Skin epidermis (tissue), 12 donors: ENCODE measurements at regions not wholly inside any gene's neighbourhood (a gene's known extent, or its start where the extent isn't known, plus 50 kb on each side); places are given as distances from the start of the nearest gene placed in this dataset.
"Not testable (repeated sequence)": the region's sequence is repeated elsewhere in the genome, so short reads cannot be mapped to it uniquely, and the experiment has no call there.

Experiments
- H3K27ac ChIP-seq, 21 experiments: fragments of 200-600 bp; sonication (generic) in 11 of 21; one replicate each; pipeline ENCODE4 v1.5.0; 2020; ENCODE audit warnings: mild to moderate bottlenecking in 3 of 21, inconsistent platforms in 2 of 21, moderate library complexity in 2 of 21
- H3K4me3 ChIP-seq, 7 experiments: fragments of 200-600 bp; sonication (generic) in 2 of 7; one replicate each; pipeline ENCODE4 v1.5.0; 2020; ENCODE audit warnings: inconsistent platforms in 2 of 7, mild to moderate bottlenecking in 2 of 7, moderate library complexity in 1 of 7

DNA sequence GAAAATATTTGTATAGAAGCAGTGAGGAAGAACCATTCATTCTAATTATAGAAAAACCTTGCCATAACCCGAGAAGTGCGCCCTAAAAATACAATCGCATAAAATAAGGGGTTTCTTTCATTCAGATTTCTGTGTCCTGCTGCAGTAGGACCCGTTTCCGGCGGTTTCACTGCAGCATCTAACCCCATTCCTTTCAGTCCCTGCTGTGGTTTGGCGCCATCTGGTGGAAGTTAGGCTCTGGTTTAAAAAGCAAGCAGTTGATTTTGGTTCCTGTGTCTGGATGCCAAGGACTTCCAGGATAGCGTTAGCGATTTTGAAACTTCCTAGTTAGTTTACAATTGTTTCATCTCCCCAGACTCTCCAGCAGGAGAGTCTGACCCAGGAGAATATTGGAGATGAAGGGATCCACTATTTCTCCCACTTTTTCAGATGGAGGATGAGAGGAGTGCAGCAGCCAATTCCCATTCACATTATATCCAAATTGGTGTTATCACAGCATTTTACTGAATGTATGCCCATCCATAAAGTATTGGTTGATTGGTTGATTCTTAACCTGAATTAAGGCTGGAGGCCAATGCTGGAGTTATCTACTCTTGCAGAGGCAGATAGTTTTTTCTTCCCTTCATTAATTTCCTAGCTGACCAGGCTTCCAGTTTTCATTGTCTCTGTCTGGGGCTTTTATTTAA is 128.8 kb upstream of the CACNA2D1 start:
- H3K4me3 ChIP-seq: no peak overlapping the region

DNA sequence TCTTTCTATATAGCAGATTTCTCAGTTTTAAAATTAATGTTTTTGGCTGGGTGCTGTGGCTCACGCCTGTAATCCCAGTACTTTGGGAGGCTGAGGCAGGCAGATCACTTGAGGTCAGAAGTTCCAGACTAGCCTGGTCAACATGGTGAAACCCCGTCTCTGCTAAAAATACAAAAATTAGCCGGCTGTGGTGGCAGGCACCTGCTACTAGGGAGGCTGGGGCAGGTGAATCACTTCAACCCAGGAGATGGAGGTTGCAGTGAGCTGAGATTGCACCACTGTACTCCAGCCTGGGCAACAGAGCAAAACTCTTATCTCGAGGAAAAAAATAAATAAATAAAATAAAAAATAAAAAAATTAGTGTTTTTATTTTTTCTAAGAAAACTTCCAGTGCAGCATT is 127.5 kb upstream of the CACNA2D1 start:
- H3K4me3 ChIP-seq: not testable (repeated sequence)

More for the DNA sequence above, 128.8 kb upstream of the CACNA2D1 start:
- no peak overlapping the region for H3K27ac ChIP-seq

DNA sequence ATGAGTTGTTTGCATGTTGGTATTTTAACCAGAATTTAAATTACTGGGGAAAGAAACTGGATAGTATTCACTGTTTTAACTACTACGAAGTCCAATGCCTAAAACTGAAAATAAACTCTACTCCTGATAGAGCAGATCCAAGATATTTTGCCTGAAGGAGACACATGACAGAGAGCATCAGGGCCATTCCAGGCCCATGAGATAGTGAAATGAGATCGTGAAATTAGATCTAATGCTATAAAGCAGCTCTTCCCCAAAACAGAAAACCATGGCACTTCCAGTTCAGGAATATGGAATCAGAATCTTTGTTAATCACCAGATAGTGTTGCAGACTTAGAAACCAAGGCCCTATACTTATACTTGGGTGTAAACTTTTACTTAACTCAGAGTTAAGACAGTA is 124.3 kb upstream of the CACNA2D1 start:
- Histone ChIP-seq H3K4me3 (no peak overlapping the region), H3K27ac (no peak overlapping the region)

More for the DNA sequence above, 127.5 kb upstream of the CACNA2D1 start:
- H3K27ac ChIP-seq: not testable (repeated sequence)

DNA sequence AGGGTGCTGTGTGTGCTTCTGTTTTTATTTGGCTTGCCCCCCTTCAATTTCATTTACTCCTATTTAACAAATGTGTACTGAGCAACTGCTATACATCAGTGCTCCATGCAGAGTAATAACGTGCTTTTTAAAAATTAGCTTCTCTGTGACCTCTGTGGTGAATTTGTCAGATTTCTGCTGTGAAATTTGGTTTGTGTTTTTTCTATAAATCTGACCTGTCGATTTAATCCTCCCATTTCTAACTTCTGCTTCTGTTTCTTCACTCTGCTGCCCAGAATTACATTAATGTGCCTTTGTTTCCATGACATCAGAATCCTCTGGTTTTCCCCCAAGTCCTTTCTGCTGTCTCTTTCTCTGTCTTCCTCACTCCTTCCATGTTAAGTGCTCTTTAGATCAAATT is 123.8 kb upstream of the CACNA2D1 start:
- Histone ChIP-seq H3K27ac (no peak overlapping the region), H3K4me3 (no peak overlapping the region)

DNA sequence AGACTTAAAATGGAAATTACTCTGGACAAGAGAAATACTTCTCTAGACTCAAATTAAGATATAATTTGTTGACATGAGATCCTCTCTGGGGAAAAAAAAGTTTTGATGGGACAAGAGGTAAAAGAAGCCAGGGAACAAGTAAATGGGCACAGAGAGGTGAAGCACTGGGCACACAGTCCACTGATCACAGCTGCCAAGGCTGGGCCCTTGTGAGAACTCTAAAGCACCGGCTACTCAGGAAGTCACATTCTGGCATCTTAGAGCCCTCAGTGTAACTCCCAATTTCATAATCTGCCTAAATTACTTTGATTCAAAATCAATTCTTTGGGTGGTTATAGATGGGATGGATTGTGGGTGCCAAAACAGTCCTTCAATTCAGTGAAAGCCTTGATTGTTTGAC is 123.2 kb upstream of the CACNA2D1 start:
- H3K27ac ChIP-seq: no peak overlapping the region
- no peak overlapping the region for H3K4me3 ChIP-seq

DNA sequence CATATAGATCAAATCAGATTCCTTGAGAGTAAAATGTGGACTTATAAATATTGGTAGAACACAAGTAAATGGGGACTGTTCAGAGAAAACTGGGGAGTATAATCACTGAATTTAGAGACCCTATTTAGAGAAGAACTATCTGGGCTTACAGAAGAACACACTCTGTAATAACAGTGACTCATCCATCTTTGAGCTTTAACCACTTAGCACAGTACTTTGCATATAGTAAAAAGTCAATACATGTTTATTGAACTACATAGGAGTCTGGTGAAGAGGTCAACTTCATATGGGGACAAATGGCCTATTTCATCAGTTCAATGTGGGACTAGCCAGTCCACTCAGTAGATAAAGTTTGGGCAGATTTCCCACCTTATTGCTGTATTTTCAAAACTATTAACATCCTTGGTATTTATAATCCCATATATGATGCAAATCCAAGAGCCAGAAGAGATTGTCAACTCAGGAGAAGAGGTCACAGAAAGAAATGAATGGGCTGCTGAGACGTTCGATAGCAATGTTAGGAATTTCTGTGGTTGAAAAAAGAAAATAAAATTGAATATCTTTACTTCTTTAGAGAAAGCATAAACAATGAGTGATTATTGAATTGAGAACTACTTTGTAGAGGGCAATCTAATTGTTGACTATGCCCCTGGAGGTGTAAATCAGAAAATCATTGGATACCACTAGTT is 119.3 kb upstream of the CACNA2D1 start:
- Histone ChIP-seq H3K4me3 (no peak overlapping the region), H3K27ac (no peak overlapping the region)

DNA sequence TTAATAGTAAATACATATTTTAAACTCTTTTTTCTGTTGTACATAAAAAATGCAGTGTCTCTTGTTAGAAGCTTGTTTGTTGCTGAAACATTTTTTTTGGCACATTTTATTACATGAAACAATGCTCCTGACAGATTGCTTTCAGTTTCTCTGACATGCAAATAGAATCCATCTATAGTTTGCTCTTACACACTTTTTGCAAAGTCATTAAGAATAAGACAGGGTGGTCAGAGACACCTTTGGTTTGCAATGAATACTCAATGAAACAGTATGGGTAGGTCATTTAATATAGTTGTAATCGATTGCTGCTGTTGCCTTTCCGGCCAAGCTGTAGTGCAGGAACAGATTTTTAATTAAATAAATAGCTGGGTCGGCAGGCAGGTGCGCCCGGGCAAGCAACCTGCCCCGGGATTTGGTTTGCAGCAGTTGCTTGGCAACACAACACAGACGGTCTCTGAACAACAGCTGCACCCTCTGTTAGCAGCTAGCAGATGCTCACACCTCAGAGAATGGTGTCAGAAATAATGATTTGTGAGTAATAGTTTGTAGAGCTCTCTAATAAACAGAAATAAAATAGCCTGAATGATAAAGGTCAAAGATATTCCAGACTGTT is 115.7 kb upstream of the CACNA2D1 start:
- Histone ChIP-seq H3K27ac (no peak overlapping the region), H3K4me3 (peak overlapping the region in 1 of 7 experiments; percentile 20)

DNA sequence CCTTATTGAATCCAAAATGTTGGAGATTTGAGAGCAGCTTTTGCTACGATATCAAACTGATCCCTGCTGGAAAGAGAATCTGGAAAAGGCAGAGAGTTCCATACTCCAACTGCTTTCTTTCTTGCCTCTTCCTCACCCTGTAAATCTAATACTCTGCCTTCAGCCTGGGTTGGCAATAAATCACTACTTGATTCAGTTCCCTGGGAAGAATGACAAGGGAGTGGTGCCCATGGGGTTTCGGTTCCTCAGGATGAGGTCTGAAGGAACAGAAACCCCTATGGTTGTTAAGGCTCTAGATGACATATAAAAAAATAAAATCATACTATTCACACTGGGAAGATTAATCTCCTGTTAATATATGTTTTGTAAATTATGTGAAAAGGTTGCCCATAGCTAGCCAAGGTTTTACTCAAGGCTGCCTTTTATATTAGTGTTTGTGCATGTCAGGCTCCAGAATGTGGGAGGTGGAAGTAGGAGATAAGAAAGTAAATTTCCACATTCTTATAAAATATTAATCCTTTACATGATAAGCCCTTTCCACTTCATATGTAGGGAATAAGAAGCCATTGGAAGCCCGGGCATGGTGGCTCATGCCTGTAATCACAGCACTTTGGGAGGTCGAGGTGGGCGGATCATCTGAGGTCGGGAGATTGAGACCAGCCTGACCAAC is 106.2 kb upstream of the CACNA2D1 start:
- no peak overlapping the region for H3K4me3 ChIP-seq
- no peak overlapping the region for H3K27ac ChIP-seq

DNA sequence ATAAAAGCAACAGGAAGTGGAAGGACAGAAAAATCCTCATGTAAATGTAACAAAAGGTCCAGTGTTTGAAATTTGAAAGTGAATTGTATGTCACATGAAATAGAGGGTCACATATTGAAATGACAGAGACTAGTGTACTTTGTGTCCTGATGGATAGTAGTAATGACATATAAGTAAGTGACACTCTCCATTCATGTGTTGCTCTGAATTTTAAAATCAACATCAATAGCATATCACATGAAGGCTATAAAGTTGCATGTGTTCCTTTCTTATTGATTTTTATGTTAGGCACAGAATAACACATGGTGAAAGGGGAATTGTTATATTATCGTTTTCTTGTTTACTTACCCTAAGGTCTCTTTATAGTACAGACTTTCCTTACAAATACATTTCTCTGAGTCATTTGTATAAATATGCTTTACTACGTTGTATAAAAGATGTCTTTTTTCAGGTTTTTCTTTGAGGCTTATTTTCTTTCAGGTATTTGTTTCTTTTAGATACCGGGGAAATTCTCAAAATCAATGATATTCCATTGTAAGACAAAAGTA is 104.6 kb upstream of the CACNA2D1 start:
- Histone ChIP-seq H3K4me3 (no peak overlapping the region), H3K27ac (no peak overlapping the region)

DNA sequence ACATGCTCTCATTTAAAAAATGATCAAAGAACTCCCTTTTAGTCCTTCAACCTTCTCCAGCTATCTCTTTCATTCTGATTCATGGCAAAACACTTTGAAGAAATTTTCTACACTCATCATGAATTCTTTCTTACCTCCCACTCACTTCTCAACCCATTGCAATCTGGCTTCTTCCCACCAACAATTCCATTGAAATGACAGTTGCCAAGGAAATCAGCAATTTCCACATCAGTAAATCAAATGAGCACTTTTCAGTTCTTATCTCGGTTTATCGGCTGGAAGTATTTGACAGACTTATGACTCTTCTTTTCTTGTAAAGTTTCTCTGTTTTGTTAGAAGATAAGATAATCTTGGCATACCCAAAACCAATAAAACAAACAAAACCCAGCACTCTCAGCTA is 99.1 kb upstream of the CACNA2D1 start:
- H3K4me3 ChIP-seq: no peak overlapping the region
- no peak overlapping the region for H3K27ac ChIP-seq

DNA sequence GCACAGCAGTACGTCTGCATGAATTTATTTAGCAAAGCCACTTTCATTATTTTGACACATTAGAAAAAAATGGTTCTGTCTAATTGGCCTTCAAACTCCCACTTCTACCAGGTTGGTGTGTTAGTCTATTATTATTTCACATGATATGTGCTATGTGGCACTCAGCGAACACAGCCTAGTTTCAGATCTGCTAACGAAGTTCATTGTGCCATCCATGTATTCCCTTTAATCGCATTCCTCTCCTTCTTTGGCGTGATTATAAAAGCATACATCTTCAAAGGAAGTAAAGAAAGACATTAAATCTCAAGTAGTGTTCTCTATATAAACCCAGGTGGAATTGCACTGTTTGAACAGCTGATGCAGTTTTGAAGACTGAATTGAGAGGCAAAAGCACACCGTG is 96.4 kb upstream of the CACNA2D1 start:
- H3K27ac ChIP-seq: no peak overlapping the region
- H3K4me3 ChIP-seq: no peak overlapping the region

DNA sequence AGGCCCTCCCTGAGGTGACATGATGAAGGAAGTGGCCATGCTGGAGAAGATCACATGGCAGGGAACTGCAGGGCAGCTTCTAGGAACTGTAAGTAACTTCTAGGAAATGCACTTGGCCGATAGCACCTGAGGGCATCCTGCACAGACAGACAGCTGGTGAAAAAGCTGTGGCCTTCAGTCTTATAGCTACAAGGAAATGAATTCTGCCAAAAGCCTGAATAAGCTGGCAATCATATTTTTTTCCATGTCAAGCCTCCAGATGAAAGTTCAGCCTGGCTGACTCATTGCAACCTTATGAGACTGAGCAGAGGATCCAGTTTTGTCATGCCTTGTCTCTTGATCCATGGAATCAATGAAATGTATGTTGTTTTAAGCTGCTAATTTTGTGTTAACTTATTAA is 91.1 kb upstream of the CACNA2D1 start:
- Histone ChIP-seq H3K27ac (no peak overlapping the region), H3K4me3 (no peak overlapping the region)

DNA sequence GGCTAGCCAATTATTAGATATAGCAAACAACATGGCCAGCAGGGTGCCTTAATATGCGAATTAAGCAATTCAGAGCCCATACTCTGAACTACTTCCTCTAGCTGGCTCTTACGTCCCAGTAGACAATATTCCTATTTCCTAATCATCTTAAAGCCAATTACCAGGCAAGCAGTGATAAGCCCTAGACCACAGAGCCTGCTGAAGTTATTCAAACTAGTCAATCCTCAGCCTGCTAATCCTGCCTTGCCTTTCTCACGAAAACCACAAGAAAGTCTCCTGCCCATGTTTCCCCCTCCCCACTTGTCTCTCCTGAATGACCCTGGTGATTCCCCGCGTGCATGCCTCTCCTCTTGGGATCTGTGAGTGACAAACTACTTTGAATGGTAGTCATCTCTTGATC is 86.8 kb upstream of the CACNA2D1 start:
- Histone ChIP-seq H3K27ac (no peak overlapping the region), H3K4me3 (no peak overlapping the region)

DNA sequence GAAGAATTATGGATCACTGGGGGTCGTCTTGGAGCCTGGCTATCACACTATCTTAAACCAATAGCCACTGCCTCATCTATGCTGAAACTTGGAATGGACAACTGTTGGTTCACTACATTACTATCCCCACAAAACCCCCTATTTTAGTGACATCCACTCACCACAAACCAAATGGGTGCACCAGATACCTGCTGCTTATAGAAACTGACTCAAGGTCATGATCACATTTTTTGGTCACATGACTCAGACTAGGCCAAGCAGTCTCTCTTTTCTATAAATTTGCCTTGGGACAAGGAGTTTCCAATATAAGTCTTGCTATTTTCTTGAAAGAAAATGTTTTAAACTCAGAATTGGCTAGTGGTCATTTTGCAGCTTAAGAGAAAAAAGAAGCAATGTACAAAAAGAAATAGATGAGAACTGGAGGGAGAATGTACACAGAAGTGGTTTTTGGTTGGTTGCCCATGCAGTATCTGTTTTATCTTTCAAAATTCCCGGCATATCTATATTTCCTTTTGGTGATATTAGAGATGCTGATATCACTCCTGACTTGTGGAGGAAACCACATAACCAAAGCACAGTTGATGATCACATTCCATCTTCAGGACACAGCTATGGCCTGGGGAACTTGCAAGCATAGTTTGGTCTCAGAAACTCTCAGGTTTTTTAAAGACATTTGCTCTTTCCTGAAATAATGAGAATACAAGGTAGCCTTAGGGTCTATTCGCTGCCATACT is 85.2 kb upstream of the CACNA2D1 start:
- Histone ChIP-seq H3K4me3 (no peak overlapping the region), H3K27ac (no peak overlapping the region)

DNA sequence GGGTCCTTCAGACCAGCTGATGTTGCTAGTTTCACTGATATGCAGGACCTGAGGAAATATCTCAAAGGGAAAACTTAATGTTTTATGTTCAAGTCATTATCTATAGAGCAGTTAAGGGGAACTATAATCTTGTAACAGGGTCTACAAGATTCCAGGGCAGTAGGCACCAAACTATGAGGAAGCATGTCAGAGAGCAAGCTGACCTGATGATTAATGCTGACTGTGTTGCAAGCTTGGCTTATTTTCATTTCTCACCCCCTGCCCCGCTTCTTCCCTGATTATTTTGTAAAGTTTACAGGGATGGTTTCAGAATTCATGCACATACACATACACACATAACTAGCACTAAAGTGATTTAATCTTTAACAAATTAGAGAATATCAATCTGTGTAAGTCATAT is 84.3 kb upstream of the CACNA2D1 start:
- Histone ChIP-seq H3K4me3 (no peak overlapping the region), H3K27ac (no peak overlapping the region)

DNA sequence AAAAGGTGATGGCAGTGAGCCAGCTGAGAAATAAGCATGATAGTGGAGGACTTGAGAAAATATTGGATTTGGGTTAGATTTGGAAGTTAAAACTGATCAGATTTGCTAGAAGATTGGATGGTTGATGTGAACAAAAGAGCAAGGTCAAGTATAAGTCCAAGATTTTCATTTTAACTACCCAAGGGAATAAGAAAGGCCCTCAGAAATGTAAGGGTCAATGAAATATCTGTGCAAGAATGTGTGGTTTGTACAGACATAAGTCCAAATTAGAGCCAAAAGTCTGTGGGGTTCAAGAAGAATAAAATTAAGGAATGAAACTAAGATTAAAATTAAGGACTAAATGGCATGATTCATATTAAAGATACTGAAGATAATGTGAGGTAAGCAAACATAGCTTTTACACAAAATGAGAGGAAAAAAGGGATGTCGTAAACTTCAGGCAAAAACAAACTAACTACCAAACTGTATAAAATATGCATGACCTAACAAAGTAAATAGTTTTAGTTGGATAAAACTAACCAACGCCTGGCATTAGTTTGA is 78.4 kb upstream of the CACNA2D1 start:
- H3K4me3 ChIP-seq: no peak overlapping the region
- no peak overlapping the region for H3K27ac ChIP-seq

DNA sequence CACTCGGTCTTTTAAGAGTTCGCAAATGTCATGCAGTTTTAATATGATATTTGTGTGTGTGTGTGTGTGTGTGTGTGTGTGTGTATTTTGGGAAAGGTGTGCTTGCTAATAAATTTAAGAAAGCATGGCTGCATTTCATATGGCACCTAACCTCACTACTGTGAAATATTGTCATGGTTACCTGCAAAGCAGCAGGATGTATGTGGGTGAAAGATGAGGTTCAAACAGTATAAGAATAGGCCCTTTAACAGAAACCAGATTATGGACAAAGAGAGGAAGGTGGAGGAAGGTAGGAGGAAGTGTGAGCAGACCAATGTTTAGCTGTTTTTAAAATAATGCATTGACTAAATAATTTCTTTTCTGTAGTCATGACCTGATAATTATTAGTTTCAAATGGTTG is 73.5 kb upstream of the CACNA2D1 start:
- Histone ChIP-seq H3K27ac (no peak overlapping the region), H3K4me3 (no peak overlapping the region)

DNA sequence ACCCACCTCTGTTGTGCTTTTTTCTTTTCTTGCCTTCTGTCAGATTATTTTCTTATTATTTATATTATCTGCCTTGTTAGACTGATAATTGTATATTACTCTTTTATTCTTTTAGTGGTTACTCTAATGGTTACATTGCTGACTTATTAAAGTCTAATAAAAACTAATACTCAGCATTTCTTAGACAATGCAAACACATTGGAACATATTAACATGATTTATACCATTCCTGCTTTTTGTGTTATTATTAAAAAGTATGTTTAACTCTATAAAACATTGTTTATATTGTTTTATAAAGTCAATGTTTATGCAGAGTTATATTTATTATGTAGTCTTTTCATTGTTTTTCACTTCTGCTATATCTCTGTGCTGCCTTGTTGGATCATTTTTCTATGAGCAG is 68.0 kb upstream of the CACNA2D1 start:
- H3K4me3 ChIP-seq: no peak overlapping the region
- H3K27ac ChIP-seq: no peak overlapping the region

DNA sequence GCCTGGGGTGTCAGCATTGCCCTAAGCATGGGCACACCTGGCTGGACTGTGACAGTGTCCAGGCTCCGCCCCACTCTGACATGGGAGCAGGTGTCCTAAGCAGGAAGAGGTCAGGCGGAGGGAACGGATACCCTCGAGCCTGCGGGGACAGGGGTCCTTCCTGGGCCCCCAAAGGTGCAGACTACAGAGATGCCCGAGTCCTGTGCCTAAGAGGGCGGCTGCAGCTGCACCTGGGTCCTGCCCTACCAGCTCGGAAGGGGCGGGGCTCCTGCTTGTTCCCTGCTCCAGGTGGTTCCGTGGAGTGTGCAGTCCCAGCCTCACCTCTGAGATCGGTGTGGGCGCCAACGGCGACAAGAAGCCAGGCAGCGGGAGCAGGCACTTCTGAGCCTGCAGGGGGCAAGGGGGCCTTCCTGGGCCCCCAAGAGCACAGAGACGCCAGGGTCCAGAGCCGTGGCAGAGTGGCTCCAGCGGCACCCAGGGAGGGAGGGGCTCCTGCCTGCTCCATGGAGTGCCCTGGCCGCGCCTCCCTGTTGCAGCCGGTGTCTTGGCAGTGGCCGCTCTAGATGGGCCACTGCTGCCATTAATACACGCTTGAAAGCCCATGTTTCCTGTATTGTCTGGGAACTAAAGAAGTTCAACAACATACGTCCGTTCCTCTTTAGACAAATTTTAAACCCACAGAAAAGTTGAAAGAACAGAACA is 64.5 kb upstream of the CACNA2D1 start:
- Histone ChIP-seq H3K27ac (no peak overlapping the region), H3K4me3 (peak overlapping the region in 2 of 7 experiments; percentile 7 to 34)
